HG03342 (cell line): ENCODE measurements at regions not wholly inside any gene's neighbourhood (a gene's known extent, or its start where the extent isn't known, plus 50 kb on each side); places are given as distances from the start of the nearest gene placed in this dataset.
"Not testable (repeated sequence)": the region's sequence is repeated elsewhere in the genome, so short reads cannot be mapped to it uniquely, and the experiment has no call there.

ENCODE experiments used
- ATAC-seq: cut with Tn5 transposase; IDR thresholded peaks from one replicate; pipeline ENCODE4 v1.9.1; 2021; ENCODE audit warnings: mild to moderate bottlenecking, moderate library complexity; ENCODE audit not compliant: unreplicated experiment

DNA sequence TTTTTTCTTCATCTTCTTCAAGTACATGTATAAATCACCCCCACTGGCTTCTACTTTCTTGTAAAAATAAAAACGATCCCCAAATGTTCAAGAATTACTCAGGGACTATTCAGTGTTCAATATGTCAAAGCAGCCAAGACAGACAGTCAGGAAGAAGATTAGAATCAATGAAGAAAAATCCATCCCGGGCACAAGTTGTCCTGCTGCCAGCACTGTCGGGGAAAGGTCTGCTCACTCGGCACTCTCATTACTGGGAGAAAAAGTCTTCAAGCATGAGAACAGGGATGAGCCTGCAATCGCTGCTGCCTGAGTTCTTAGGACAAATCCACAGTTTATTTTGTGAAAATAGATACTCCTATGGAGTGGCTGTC is 482.8 kb upstream of the KLHL29 start:
- no peak for ATAC-seq

DNA sequence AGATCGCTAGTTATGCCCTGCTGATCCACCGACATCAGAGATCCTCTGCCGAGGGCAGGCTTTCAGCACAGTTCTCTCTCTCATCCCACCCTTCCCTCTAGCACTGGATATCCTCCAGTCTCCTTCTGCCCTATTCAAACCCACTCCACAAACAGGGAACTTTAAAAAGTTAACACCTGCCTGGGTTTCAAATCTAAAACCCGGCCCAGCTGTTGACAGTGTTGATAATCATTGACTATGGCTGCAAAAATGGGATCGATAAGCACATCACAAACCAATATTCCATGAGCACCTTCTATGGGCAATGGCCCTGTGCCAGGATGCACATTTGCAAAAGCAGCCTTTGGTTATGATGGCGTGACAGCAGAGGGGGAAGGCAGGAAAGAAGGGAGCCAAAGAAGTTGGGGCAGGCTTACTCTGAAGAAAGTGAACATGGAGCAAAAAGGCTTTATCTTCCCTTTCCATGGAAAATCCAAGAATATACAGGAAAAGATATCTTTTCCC is 482.3 kb upstream of the KLHL29 start:
- ATAC-seq, result no peak

DNA sequence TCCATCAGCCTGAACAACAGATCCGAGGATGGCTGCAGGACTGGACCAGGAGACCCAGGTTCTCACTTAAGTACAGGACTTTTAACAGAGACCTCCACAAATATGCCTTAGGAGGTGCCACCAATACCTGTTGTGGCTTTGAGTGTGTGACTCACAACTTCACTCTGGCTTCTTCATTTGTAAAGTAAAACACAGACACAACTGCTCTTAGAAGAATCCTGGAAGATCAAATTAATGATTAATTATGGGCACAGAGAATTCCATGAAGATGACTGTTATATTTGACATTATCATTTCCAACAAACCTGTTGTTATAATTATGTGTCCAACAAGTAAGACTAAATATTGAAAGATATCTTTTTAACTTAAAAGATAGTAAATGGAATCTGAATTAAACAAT is 481.4 kb upstream of the KLHL29 start:
- ATAC-seq, result no peak

DNA sequence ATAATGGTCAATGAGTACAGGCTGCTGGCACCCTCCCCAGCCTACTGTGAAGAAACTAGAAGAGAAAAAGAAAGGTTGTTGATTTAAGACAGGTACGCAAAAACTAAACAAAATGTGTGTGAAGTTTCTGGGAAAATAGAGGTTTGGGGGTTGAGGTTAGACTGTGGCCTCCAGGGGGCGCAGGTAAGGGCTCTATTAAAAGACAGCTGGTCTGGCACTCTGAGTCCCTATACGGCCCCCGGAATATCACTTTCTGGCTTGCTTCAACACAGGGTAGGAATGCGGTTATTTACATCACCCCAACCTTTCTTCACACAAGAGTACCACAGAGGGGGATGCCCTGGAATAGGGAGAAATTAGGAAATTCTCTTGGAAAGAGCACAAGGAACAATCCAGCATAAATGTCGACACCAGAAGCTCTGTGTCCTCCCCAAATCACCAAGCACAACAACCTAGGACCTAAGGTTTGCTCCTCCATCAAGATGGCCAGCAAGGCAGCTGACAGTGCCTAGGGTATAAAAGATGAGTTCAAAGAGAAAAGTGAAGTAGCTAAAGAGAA is 480.8 kb upstream of the KLHL29 start:
- ATAC-seq, result peak; percentile 74

DNA sequence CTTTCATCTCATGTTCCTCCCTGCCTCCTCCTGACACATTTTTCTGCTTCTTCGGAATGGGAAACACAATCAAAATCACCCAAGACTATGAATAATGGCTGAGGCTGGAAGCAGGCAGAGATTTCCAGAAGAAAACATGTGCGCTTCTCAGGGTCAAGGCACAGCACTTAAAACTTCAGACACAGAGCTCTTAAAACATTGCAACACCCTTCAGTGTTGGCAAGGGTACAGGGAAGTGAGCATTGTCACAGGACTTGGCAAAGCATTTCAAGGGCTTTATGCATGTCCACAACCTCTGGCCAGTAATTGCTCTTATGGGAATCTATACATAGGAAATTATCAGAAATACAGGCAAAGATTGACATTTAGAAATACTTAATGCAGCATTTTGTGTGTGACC is 477.6 kb upstream of the KLHL29 start:
- no peak for ATAC-seq

DNA sequence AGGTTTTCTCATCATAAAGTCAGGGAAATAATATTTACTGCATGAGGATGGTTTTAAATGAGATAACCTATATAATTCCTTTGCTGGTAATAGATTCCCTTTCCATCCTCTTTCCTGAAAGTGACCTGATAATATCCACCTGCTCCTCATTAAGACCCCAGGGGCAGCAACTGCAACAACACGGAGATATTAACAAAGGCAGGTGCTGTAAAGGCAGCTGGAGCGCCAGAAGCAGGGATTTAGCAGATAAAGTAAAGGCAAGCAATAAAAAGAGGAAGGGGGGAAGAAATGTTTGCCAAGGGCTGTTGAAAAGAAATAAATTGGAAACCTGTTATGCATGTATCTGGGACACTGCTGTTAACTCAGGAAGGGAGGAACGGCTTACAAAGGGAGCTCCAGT is 472.6 kb upstream of the KLHL29 start:
- no peak for ATAC-seq

DNA sequence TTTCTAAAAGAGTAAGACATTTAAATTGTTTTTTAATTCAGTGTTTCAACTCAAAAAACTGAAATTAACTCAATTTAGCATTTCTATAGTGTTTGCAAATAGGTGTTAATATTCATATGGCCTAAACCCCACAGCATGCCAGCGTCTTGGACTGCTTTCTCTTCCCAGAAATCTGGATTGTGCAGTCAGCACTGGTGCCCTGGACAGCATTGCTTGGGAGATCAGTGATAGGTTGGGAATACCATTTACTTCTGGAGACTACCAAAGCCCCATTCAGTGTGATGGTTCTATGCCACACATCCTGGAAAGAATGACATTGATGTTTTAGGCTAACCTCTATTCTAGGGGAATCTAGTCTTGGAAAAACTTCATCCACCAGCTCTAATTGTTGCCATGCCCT is 455.0 kb upstream of the KLHL29 start:
- no peak for ATAC-seq

DNA sequence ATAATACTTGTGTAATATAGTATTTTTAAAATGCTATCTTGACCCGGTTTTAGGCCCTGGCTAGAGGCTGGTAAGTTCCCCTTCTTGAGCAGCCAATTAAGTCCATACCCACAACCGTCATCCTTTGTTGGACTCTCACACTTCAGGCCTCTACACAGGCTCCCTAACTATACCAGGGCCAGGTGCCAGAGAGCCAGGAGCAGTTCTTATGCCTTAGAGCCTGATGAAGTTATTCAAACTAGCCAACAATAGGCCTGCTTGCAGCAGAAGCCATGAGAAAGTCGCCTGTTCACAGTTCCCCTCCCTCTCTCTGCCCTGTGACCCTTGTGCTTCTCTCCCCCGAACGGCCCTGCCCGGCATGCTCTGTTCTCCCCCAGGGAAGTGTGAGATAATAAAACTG is 454.2 kb upstream of the KLHL29 start:
- no peak for ATAC-seq

DNA sequence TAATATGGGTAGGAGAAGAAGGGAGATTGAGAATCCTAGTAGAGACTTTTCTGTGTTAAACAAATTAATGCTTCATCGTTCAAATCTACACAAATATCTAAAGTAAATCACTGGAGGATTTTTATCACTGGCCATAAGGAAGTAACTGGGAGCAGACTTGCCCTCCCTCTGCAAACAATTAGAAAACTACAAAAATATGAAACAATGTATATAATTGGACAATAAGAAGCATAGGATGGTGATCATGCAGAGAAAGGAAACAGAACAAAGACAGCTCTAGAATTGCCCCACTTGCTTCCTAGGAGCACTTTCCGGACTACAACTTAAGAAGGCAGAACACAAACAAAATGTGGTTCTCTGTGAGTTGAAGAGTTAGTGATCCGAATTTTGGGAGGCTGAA is 452.7 kb upstream of the KLHL29 start:
- no peak for ATAC-seq

DNA sequence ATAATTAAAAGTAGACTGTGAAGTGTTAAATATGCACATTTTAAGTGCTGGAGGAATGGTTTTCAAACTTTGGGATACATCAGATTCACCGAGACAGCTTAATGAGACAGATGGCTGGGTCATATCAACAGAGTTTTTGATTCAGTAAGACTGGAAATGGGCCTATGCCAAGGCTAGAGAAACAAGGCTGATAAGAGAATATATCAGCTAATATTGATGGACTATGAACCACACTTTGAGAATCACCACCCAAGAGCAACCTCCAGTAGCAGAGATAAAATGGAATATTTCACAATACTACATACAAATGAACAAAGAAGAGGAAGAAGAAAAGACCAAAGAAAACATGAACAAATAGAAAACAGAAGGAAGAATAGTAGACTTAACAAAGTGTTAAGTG is 450.2 kb upstream of the KLHL29 start:
- ATAC-seq, result no peak

DNA sequence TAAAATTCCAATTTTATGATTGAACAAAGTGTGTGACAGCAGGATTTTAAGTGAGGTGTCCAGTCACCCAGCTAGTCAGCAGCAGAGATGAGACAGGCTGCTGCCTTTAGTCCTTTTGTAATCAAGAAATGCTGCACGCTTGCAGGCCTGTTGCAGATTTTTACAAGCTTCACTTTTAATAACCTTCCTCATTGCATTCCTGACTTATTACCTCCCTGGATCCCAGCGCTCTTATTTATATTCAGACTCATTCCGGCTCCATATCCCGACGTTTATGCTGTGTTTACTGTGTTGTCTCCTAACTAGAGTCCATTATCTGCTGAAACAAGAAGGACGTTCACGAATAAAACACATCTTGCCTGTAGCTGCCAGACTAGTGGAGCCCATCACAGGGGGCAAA is 442.5 kb upstream of the KLHL29 start:
- ATAC-seq, result no peak

DNA sequence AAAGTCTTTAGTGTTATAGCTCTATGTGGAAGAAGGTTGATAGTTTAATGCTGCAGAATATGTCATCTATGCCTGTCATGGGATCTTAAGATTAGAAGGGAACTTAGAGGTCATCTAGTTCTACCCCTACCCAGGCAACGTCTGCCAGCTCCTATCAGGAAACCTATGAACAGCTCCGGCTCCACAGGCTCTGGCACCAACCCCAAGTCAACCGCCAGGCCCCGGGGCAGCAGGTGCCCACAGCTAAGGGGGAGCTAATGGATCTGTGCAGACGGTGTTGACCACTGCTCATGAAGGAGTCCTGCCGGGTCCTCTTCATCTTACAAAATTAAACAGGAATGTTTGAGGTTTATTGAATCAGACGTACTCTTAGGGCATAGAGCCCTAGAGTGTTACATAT is 440.8 kb upstream of the KLHL29 start:
- ATAC-seq, result no peak

DNA sequence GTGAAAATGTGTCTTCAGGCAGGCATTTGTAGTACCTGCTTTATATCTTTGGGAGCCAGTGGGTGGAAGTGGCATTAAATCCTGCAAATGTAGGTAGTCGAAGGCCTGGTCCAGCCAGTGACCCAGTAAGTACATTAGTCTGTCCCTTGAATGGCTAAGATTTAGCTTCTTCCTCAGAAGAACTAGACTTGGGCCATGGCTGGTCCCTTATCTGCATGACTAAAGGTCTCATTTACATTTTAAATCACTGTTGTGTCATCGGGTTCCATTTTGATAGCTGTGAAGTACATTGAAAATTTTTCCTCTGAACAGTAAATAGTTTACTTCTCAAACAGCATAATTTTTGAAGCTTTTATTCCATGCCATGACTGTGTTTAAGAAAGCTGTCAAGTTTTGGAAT is 438.4 kb upstream of the KLHL29 start:
- ATAC-seq, result no peak

DNA sequence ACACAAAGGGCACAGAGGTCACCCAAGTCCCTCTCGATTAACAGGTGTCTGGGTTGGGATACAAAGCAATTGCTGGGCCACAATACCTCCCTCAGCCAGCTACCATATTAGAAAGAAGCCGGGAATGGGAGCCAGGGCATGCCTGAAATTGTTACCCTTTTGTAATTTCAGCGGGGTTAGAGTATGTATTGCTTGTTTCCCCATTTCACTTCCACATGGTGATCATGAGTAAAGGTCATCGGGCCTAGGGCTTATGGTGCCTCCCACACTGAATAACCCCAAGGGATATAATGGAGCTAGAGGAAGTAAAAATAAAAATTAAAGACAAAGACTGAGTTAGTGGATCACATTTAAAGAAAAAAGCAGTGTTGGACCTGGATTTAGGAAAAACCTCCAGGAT is 437.2 kb upstream of the KLHL29 start:
- ATAC-seq, result no peak

DNA sequence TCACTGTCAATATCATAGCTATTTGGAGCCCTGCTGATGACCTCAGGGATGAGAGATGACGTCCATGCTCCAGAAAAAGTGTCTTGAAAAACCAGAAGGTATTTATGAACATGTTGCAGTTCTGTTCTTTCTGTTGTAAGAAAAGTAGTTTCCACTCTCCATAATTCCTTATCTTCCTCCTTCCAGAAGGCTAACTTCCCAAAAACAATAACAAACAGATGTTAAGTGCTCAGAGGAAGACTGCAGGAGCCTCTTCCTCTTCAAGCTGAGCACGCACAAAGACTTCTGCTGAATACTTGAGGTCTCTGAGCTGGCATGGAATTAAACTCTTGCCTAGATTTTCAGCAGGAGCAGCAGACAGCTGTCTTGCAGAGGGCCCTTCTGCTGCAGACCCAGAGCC is 434.5 kb upstream of the KLHL29 start:
- no peak for ATAC-seq

DNA sequence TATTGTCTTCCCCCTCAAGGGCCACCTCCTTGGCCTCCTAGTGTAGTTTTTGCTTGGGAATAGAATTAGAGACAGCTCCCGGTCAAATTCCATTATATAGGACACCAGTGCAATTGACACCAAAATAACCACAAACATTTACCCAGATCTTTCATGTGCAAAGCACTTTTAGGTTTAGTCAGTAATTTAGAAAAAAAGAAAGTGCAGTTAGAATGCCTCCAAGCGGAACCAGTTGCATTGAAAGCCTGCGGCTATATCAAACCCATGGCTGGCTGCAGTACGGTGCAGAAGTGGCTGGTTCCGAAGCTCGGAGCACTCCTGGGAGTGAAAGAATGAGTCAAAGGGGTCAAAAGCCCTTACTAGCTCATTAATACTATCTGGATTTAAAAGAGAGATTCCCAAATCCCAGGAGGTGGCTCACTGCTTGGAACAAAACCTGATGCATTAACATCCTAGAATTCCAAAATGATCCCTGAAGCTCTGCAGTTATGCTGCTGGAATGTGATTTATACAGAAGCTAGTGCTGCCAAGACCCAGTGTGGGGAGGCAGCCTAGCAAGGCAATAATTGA is 432.2 kb upstream of the KLHL29 start:
- no peak for ATAC-seq

DNA sequence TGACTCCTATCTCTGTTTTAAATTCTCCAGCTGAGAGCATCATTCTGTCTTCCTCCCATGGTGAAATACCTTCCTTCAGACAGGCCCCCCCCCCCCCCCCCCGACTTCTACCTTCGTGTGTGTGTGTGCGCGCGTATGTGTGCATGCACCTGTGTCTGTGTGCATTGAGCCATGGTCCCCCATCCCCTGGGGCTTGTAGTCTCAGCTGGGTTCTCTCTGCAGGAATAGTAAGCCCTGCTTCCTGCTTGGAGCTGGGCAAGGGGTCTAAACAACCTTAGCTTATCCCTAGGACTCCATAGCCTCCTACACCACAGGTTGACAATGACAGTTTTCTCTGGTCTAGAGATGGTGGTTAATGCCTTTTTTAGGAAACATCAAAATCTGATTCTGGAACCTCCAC is 427.5 kb upstream of the KLHL29 start:
- ATAC-seq, result no peak

DNA sequence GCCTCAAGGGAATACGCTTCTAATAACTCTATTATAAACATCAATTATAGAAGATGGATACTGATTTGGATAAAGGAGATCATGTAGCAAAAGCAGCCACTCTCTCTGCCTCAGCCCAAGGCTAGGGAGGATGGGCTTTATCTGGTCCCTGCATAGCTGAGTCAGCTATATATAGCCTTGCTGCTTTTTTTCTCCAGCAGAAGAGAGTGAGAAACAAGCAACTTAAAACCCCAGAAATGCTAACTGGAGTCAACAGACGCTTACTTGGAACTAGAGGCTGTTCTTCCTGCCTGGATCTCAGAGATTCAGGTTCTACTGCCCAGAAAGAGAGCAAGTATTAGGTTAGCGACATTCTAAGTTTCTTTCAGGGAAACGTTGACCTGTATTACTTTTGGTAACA is 426.7 kb upstream of the KLHL29 start:
- no peak for ATAC-seq

DNA sequence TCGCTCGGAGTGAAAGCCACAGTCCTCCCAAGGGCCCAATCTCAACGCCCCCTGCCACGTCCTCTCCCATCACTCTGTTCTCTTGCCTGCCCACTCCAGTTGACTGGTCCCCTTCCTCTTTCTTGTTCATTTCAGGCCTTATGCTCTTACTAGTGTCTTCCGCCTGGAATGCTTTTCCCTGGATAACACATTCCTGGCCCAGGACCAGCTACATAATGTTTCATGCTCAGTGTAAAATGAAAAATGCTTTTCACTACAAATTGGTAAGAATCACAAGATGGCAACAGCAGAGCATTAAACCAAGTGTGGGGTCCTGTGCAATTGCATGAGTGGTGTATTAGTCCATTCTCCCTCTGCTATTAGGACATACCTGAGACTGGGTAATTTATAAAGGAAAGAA is 417.2 kb upstream of the KLHL29 start:
- ATAC-seq, result no peak

DNA sequence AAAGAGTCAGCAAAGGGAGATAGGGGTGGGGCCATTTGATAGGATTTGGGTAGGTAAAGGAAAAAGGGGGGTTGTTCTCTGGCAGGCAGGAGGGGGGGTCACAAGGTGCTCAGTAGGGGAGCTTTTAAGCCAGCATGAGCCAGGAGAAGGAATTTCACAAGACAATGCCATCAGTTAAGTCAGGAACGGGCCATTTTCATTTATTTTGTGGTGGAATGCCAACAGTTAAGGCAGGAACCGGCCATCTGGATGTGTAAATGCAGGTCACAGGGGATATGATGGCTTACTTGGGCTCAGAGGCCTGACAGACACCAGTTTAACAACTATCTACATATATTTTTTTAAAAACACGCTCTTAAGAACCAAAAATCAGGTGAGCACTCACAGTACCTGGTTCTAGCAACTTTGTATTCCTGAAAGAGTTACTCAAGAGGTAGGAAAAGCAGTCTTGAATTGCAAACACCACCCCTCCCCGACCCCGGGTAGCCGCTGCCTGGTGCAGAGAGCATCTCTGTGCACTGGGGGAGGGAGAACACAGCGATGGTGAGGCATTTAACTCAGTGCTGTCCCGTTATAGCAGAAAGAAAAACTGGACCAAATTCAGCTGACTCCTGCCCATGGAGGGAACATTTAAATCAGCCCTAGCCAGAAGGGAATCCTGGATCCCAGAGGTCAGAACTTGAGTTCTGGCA is 414.5 kb upstream of the KLHL29 start:
- no peak for ATAC-seq

DNA sequence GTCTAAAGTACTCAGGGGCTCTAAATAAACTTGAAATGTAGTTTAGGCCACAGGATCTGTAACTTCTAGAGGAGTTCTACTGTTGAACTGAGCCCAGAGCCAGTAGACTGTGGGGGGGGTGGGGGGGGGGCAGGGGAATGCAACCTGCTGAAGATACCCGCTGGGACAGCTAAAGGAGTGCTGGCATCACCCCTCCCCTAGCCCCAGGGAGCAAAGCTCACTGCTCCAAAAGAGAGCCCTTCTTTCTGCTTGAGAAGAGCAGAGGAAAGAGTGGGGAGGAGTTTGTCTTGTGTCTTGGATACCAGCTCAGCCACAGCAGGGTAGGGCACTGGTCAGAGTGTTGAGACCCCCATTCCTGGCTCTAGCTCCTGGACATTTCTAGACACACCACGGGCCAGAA is 414.0 kb upstream of the KLHL29 start:
- ATAC-seq, result no peak

DNA sequence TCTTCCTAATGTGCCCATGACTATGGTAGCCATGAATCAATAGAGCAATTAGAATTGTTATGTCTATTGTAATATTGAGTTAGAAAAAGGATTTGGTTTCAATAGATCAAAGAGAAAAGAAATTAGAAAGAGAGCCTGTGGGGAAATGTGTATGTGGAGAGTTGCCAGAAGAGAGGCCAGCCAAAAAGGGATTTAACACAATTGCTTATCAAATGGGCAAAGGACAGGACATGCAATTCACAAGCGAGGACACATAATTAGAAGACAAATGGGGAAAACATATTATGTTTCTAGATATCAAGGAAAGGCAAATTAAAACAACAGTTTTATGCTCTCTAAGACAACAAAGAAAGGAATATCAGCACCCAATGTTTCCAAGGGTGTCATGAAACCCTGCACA is 403.2 kb upstream of the KLHL29 start:
- ATAC-seq, result no peak

DNA sequence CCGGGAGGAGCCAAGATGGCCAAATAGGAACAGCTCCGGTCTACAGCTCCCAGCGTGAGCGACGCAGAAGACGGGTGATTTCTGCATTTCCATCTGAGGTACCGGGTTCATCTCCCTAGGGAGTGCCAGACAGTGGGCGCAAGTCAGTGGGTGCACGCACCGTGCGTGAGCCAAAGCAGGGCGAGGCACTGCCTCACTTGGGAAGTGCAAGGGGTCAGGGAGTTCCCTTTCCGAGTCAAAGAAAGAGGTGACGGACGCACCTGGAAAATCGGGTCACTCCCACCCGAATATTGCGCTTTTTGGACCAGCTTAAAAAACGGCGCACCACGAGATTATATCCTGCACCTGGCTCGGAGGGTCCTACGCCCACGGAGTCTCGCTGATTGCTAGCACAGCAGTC is 400.8 kb upstream of the KLHL29 start:
- ATAC-seq, result not testable (repeated sequence)
